Omental fat pad (tissue), 3 donors: ENCODE measurements at regions not wholly inside any gene's neighbourhood (a gene's known extent, or its start where the extent isn't known, plus 50 kb on each side); places are given as distances from the start of the nearest gene placed in this dataset.

ENCODE experiments used
- ATAC-seq: fragments of 150-250 bp; one replicate; pipeline ENCODE4 v1.9.1; 2016; ENCODE audit warnings: mild to moderate bottlenecking, moderate library complexity; ENCODE audit not compliant: low FRiP score
- DNase-seq: peaks from one replicate; pipeline ENCODE4 v3.0.0-alpha.2; 2019; ENCODE audit warnings: low spot score
- CTCF ChIP-seq, 3 donors: fragments of 450-650 bp; IDR thresholded peaks; one replicate each; pipeline ENCODE4 v1.5.1; 2016 to 2017; ENCODE audit warnings: antibody characterized with exemption in 3 of 3, mild to moderate bottlenecking in 3 of 3, moderate library complexity in 2 of 3

GRCh38 chr15:81625896-81626295 lies 251.9 kb upstream of the TMC3 start:
- no peak for TF ChIP-seq CTCF (IDR thresholded peaks at IDR 0.05)

GRCh38 chr15:81619002-81619401 lies 245.0 kb upstream of the TMC3 start:
- ATAC-seq (no peak), DNase-seq (no peak)
- no peak for TF ChIP-seq CTCF (IDR thresholded peaks at IDR 0.05)

More at GRCh38 chr15:81625896-81626295, 251.9 kb upstream of the TMC3 start:
- ATAC-seq = no peak
- DNase-seq = no peak

GRCh38 chr15:81612631-81613030 lies 238.6 kb upstream of the TMC3 start:
- no peak for TF ChIP-seq CTCF (IDR thresholded peaks at IDR 0.05)
- DNase-seq (no peak), ATAC-seq (no peak)

GRCh38 chr15:81611679-81612078 lies 237.7 kb upstream of the TMC3 start:
- TF ChIP-seq CTCF (IDR thresholded peaks at IDR 0.05) = no peak
- no peak for DNase-seq
- no peak for ATAC-seq

GRCh38 chr15:81608309-81608829 lies 234.4 kb upstream of the TMC3 start:
- DNase-seq = no peak
- no peak for TF ChIP-seq CTCF (IDR thresholded peaks at IDR 0.05)
- no peak for ATAC-seq

- ATAC-seq = no peak
- DNase-seq = no peak
- TF ChIP-seq CTCF (IDR thresholded peaks at IDR 0.05) = no peak
Measured at GRCh38 chr15:81604713-81605112, 230.7 kb upstream of the TMC3 start.

- TF ChIP-seq CTCF (IDR thresholded peaks at IDR 0.05) = no peak
- ATAC-seq (no peak), DNase-seq (no peak)
Measured at GRCh38 chr15:81596159-81596865, 222.3 kb upstream of the TMC3 start.
